ENCODE measurements at regions not wholly inside any gene's neighbourhood (a gene's known extent, or its start where the extent isn't known, plus 50 kb on each side); places are given as distances from the start of the nearest gene placed in this dataset.

DNA sequence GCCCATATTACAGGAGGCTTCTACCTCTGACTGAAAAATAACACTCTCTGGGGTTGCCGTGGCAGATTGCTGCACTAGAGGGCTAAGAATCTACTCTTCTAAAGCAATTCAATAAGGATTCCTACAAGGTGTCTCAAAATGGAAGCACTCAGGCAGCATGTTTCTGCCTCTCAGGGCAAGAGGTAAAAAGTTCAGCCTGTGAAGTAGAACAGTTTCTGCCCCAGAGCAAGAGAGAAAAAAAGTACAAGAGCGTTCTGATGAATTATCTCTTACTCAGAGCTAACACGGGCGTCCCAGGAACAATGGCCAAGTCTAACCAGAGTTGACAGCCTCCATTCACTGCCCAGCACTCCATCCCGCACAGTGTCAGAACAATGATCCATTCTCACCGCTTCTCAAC, 71.3 kb upstream of the TES start:
- DNase-seq (ENCODE audit: low read depth) (peak; percentile 46), FAIRE-seq (no peak)
- no peaks in the 10 kb centered on the region for H3K27me3 ChIP-seq (ENCODE audit: insufficient read depth, low read length)
- no peak overlapping the region for H3K4me3 ChIP-seq (ENCODE audit: insufficient read depth, low read depth, low read length)
- peak overlapping the region; percentile 52 for H3K4me2 ChIP-seq (ENCODE audit: low read length)
- H3K9me3 Mint-ChIP-seq (ENCODE audit: unreplicated experiment) = no peaks in the 10 kb centered on the region
- H3K36me3 Mint-ChIP-seq (ENCODE audit: low read depth, unreplicated experiment) = no peaks in the 10 kb centered on the region
- no peaks in the 10 kb centered on the region for H3K9me3 ChIP-seq (ENCODE audit: insufficient read depth, low read depth, low read length)
- H3K27ac ChIP-seq (ENCODE audit: low read depth, low read length) = no peak overlapping the region
- H3K9ac ChIP-seq (ENCODE audit: low read length) = peak overlapping the region; percentile 36
- peaks cover 13% of the 10 kb centered on the region for H3K4me1 ChIP-seq (ENCODE audit: insufficient read depth, low read length)
- no peaks in the 10 kb centered on the region for H3K79me2 ChIP-seq (ENCODE audit: insufficient read depth, low read length)
- H3K4me1 Mint-ChIP-seq (ENCODE audit: low read depth, unreplicated experiment) = peaks cover 12% of the 10 kb centered on the region
- TF ChIP-seq, protein P1, sequence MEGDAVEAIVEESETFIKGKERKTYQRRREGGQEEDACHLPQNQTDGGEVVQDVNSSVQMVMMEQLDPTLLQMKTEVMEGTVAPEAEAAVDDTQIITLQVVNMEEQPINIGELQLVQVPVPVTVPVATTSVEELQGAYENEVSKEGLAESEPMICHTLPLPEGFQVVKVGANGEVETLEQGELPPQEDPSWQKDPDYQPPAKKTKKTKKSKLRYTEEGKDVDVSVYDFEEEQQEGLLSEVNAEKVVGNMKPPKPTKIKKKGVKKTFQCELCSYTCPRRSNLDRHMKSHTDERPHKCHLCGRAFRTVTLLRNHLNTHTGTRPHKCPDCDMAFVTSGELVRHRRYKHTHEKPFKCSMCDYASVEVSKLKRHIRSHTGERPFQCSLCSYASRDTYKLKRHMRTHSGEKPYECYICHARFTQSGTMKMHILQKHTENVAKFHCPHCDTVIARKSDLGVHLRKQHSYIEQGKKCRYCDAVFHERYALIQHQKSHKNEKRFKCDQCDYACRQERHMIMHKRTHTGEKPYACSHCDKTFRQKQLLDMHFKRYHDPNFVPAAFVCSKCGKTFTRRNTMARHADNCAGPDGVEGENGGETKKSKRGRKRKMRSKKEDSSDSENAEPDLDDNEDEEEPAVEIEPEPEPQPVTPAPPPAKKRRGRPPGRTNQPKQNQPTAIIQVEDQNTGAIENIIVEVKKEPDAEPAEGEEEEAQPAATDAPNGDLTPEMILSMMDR (IDR thresholded peaks at IDR 0.05; ENCODE audit: insufficient read depth, low read depth, low read length) = no peak
- TF ChIP-seq EZH2 (IDR thresholded peaks at IDR 0.05; ENCODE audit: insufficient read depth, low read length) = no peak
- H4K20me1 ChIP-seq (ENCODE audit: insufficient read depth, low read length) = no peaks in the 10 kb centered on the region
- peak overlapping the region; percentile 1 for H3K27ac Mint-ChIP-seq (ENCODE audit: unreplicated experiment)
- H3K27me3 Mint-ChIP-seq (ENCODE audit: low read depth, unreplicated experiment) = no peaks in the 10 kb centered on the region
- H2AFZ ChIP-seq (ENCODE audit: low read depth, low read length) = peak overlapping the region; percentile 70
- H3K36me3 ChIP-seq (ENCODE audit: insufficient read depth, low read length) = no peaks in the 10 kb centered on the region
- H3K4me3 Mint-ChIP-seq (ENCODE audit: unreplicated experiment) = no peak overlapping the region

DNA sequence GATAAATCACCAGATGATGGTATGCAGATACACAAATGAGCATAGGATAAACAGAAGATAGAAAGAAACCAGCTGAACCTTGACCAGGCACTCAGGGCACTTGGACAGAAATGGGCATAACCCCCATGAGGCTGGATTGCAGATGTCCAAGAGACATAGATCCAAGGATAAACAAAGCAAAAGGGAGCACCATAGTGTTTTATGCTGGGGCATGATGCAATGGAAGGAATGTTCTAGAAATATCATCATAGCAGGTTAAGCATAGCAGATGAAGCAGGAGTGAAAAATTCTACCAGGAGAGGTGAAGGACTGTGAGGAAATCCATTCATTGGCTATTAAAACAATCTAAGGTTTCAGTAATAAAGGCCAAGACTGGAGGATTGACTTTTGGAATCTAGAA, 70.5 kb upstream of the TES start:
- no peaks in the 10 kb centered on the region for H3K36me3 Mint-ChIP-seq (ENCODE audit: low read depth, unreplicated experiment)
- Histone ChIP-seq H3K9me3 (ENCODE audit: insufficient read depth, low read depth, low read length) (no peaks in the 10 kb centered on the region), H3K4me3 (ENCODE audit: insufficient read depth, low read depth, low read length) (no peak overlapping the region), H4K20me1 (ENCODE audit: insufficient read depth, low read length) (no peaks in the 10 kb centered on the region), H3K9ac (ENCODE audit: low read length) (no peak overlapping the region), H3K4me2 (ENCODE audit: low read length) (no peak overlapping the region), H3K27ac (ENCODE audit: low read depth, low read length) (no peak overlapping the region), H3K4me1 (ENCODE audit: insufficient read depth, low read length) (peaks cover 13% of the 10 kb centered on the region), H2AFZ (ENCODE audit: low read depth, low read length) (no peak overlapping the region), H3K36me3 (ENCODE audit: insufficient read depth, low read length) (no peaks in the 10 kb centered on the region), H3K27me3 (ENCODE audit: insufficient read depth, low read length) (no peaks in the 10 kb centered on the region), H3K79me2 (ENCODE audit: insufficient read depth, low read length) (no peaks in the 10 kb centered on the region)
- no peak for TF ChIP-seq EZH2 (IDR thresholded peaks at IDR 0.05; ENCODE audit: insufficient read depth, low read length)
- TF ChIP-seq, protein P1 (IDR thresholded peaks at IDR 0.05; ENCODE audit: insufficient read depth, low read depth, low read length) = no peak
- peaks cover 14% of the 10 kb centered on the region for H3K4me1 Mint-ChIP-seq (ENCODE audit: low read depth, unreplicated experiment)
- no peaks in the 10 kb centered on the region for H3K27me3 Mint-ChIP-seq (ENCODE audit: low read depth, unreplicated experiment)
- H3K27ac Mint-ChIP-seq (ENCODE audit: unreplicated experiment) = no peak overlapping the region
- FAIRE-seq (no peak), DNase-seq (ENCODE audit: low read depth) (no peak)
- H3K9me3 Mint-ChIP-seq (ENCODE audit: unreplicated experiment) = no peaks in the 10 kb centered on the region
- no peak overlapping the region for H3K4me3 Mint-ChIP-seq (ENCODE audit: unreplicated experiment)

DNA sequence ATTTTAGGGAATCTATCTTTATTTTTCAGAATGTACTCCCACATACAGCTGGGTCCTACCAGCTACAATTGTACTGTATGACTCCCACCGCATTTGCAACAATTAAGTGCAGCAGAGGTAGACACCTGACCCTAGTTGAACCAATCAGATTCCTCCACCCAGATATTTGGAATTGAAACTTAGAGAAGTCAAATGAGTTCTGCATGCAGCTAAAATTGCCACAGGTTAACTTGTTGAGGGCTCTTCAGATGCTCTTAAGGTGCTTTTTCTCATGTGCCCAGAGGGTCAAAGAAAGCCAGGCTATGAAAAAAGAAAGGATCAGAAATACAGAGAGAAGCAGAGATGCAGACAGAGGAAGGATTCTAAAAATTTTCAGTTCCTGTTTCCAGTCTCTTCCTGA, 68.0 kb upstream of the TES start:
- H3K27me3 ChIP-seq (ENCODE audit: insufficient read depth, low read length) = no peaks in the 10 kb centered on the region
- Mint-ChIP-seq H3K36me3 (ENCODE audit: low read depth, unreplicated experiment) (no peaks in the 10 kb centered on the region), H3K27ac (ENCODE audit: unreplicated experiment) (no peak overlapping the region), H3K4me1 (ENCODE audit: low read depth, unreplicated experiment) (peaks cover 19% of the 10 kb centered on the region), H3K27me3 (ENCODE audit: low read depth, unreplicated experiment) (no peaks in the 10 kb centered on the region), H3K9me3 (ENCODE audit: unreplicated experiment) (no peaks in the 10 kb centered on the region), H3K4me3 (ENCODE audit: unreplicated experiment) (no peak overlapping the region)
- H3K9me3 ChIP-seq (ENCODE audit: insufficient read depth, low read depth, low read length) = no peaks in the 10 kb centered on the region
- no peak for FAIRE-seq
- no peak overlapping the region for H3K4me3 ChIP-seq (ENCODE audit: insufficient read depth, low read depth, low read length)
- no peaks in the 10 kb centered on the region for H3K79me2 ChIP-seq (ENCODE audit: insufficient read depth, low read length)
- H4K20me1 ChIP-seq (ENCODE audit: insufficient read depth, low read length) = no peaks in the 10 kb centered on the region
- H2AFZ ChIP-seq (ENCODE audit: low read depth, low read length) = no peak overlapping the region
- no peak for DNase-seq (ENCODE audit: low read depth)
- no peak overlapping the region for H3K4me2 ChIP-seq (ENCODE audit: low read length)
- TF ChIP-seq EZH2 (IDR thresholded peaks at IDR 0.05; ENCODE audit: insufficient read depth, low read length) = no peak
- H3K36me3 ChIP-seq (ENCODE audit: insufficient read depth, low read length) = no peaks in the 10 kb centered on the region
- no peak overlapping the region for H3K9ac ChIP-seq (ENCODE audit: low read length)
- H3K27ac ChIP-seq (ENCODE audit: low read depth, low read length) = no peak overlapping the region
- H3K4me1 ChIP-seq (ENCODE audit: insufficient read depth, low read length) = peaks cover 10% of the 10 kb centered on the region
